ENCODE measurements at regions not wholly inside any gene's neighbourhood (a gene's known extent, or its start where the extent isn't known, plus 50 kb on each side); places are given as distances from the start of the nearest gene placed in this dataset.
"Not testable (repeated sequence)": the region's sequence is repeated elsewhere in the genome, so short reads cannot be mapped to it uniquely, and the experiment has no call there.

GRCh38 chr3:112765531-112765930 is 81.1 kb downstream of the CD200R1L start:
- WGBS, result 98% methylated on average over 3 of the region's 3 CpGs
- Histone ChIP-seq H3K4me1 (ENCODE audit: control insufficient read depth in 2 of 2, insufficient read depth in 2 of 2, low read length in 2 of 2) (no peaks in the 10 kb centered on the region), H3K9me3 (ENCODE audit: control insufficient read depth in 2 of 2, insufficient read depth in 1 of 2, low read length in 1 of 2) (no peaks in the 10 kb centered on the region), H3K4me3 (ENCODE audit: low read length in 2 of 2) (no peak overlapping the region), H3K27ac (ENCODE audit: low read depth in 1 of 2, low read length in 1 of 2) (no peak overlapping the region), H3K36me3 (ENCODE audit: control insufficient read depth in 2 of 2, insufficient read depth in 2 of 2, low read length in 1 of 2) (no peaks in the 10 kb centered on the region), H3K27me3 (ENCODE audit: control insufficient read depth in 2 of 2, insufficient read depth in 1 of 2, low read length in 1 of 2) (no peaks in the 10 kb centered on the region)
- no peak for DNase-seq (ENCODE audit: low read depth in 6 of 9, low spot score in 9 of 9)

- DNase-seq (ENCODE audit: low read depth in 6 of 9, low spot score in 9 of 9), result no peak
- Histone ChIP-seq H3K9me3 (ENCODE audit: control insufficient read depth in 2 of 2, insufficient read depth in 1 of 2, low read length in 1 of 2) (no peaks in the 10 kb centered on the region), H3K27me3 (ENCODE audit: control insufficient read depth in 2 of 2, insufficient read depth in 1 of 2, low read length in 1 of 2) (no peaks in the 10 kb centered on the region), H3K27ac (ENCODE audit: low read depth in 1 of 2, low read length in 1 of 2) (no peak overlapping the region), H3K36me3 (ENCODE audit: control insufficient read depth in 2 of 2, insufficient read depth in 2 of 2, low read length in 1 of 2) (no peaks in the 10 kb centered on the region), H3K4me1 (ENCODE audit: control insufficient read depth in 2 of 2, insufficient read depth in 2 of 2, low read length in 2 of 2) (no peaks in the 10 kb centered on the region), H3K4me3 (ENCODE audit: low read length in 2 of 2) (no peak overlapping the region)
- 95% methylated on average over 3 of the region's 3 CpGs for WGBS
Observed at GRCh38 chr3:112763258-112763657, 83.4 kb downstream of the CD200R1L start.

GRCh38 chr3:112761062-112761638 is 85.5 kb downstream of the CD200R1L start:
- Histone ChIP-seq H3K36me3 (ENCODE audit: control insufficient read depth in 2 of 2, insufficient read depth in 2 of 2, low read length in 1 of 2) (no peaks in the 10 kb centered on the region), H3K27ac (ENCODE audit: low read depth in 1 of 2, low read length in 1 of 2) (no peak overlapping the region), H3K27me3 (ENCODE audit: control insufficient read depth in 2 of 2, insufficient read depth in 1 of 2, low read length in 1 of 2) (no peaks in the 10 kb centered on the region), H3K4me1 (ENCODE audit: control insufficient read depth in 2 of 2, insufficient read depth in 2 of 2, low read length in 2 of 2) (no peaks in the 10 kb centered on the region), H3K4me3 (ENCODE audit: low read length in 2 of 2) (no peak overlapping the region), H3K9me3 (ENCODE audit: control insufficient read depth in 2 of 2, insufficient read depth in 1 of 2, low read length in 1 of 2) (no peaks in the 10 kb centered on the region)
- DNase-seq (ENCODE audit: low read depth in 6 of 9, low spot score in 9 of 9), result no peak

GRCh38 chr3:112759681-112760080 is 87.0 kb downstream of the CD200R1L start:
- WGBS, result 100% methylated on average over 1 of the region's 1 CpG
- no peaks in the 10 kb centered on the region for H3K27me3 ChIP-seq (ENCODE audit: control insufficient read depth in 2 of 2, insufficient read depth in 1 of 2, low read length in 1 of 2)
- H3K4me3 ChIP-seq (ENCODE audit: low read length in 2 of 2), result no peak overlapping the region
- DNase-seq (ENCODE audit: low read depth in 6 of 9, low spot score in 9 of 9), result no peak
- H3K36me3 ChIP-seq (ENCODE audit: control insufficient read depth in 2 of 2, insufficient read depth in 2 of 2, low read length in 1 of 2), result no peaks in the 10 kb centered on the region
- no peaks in the 10 kb centered on the region for H3K9me3 ChIP-seq (ENCODE audit: control insufficient read depth in 2 of 2, insufficient read depth in 1 of 2, low read length in 1 of 2)
- no peak overlapping the region for H3K27ac ChIP-seq (ENCODE audit: low read depth in 1 of 2, low read length in 1 of 2)
- no peaks in the 10 kb centered on the region for H3K4me1 ChIP-seq (ENCODE audit: control insufficient read depth in 2 of 2, insufficient read depth in 2 of 2, low read length in 2 of 2)

- no peak overlapping the region for H3K27ac ChIP-seq (ENCODE audit: low read depth in 1 of 2, low read length in 1 of 2)
- 95% methylated on average over 1 of the region's 1 CpG for WGBS
- no peak overlapping the region for H3K4me3 ChIP-seq (ENCODE audit: low read length in 2 of 2)
- DNase-seq (ENCODE audit: low read depth in 6 of 9, low spot score in 9 of 9), result no peak
- no peaks in the 10 kb centered on the region for H3K4me1 ChIP-seq (ENCODE audit: control insufficient read depth in 2 of 2, insufficient read depth in 2 of 2, low read length in 2 of 2)
- no peaks in the 10 kb centered on the region for H3K9me3 ChIP-seq (ENCODE audit: control insufficient read depth in 2 of 2, insufficient read depth in 1 of 2, low read length in 1 of 2)
- H3K36me3 ChIP-seq (ENCODE audit: control insufficient read depth in 2 of 2, insufficient read depth in 2 of 2, low read length in 1 of 2), result no peaks in the 10 kb centered on the region
- H3K27me3 ChIP-seq (ENCODE audit: control insufficient read depth in 2 of 2, insufficient read depth in 1 of 2, low read length in 1 of 2), result no peaks in the 10 kb centered on the region
Observed at GRCh38 chr3:112759210-112759609, 87.5 kb downstream of the CD200R1L start.

GRCh38 chr3:112757197-112757596 is 89.5 kb downstream of the CD200R1L start:
- Histone ChIP-seq H3K9me3 (ENCODE audit: control insufficient read depth in 2 of 2, insufficient read depth in 1 of 2, low read length in 1 of 2) (no peaks in the 10 kb centered on the region), H3K27ac (ENCODE audit: low read depth in 1 of 2, low read length in 1 of 2) (no peak overlapping the region), H3K4me3 (ENCODE audit: low read length in 2 of 2) (no peak overlapping the region), H3K36me3 (ENCODE audit: control insufficient read depth in 2 of 2, insufficient read depth in 2 of 2, low read length in 1 of 2) (no peaks in the 10 kb centered on the region), H3K27me3 (ENCODE audit: control insufficient read depth in 2 of 2, insufficient read depth in 1 of 2, low read length in 1 of 2) (no peaks in the 10 kb centered on the region), H3K4me1 (ENCODE audit: control insufficient read depth in 2 of 2, insufficient read depth in 2 of 2, low read length in 2 of 2) (no peaks in the 10 kb centered on the region)
- 93% methylated on average over 1 of the region's 1 CpG for WGBS
- no peak for DNase-seq (ENCODE audit: low read depth in 6 of 9, low spot score in 9 of 9)

GRCh38 chr3:112755845-112756613 is 90.6 kb downstream of the CD200R1L start:
- Histone ChIP-seq H3K4me1 (ENCODE audit: control insufficient read depth in 2 of 2, insufficient read depth in 2 of 2, low read length in 2 of 2) (no peaks in the 10 kb centered on the region), H3K9me3 (ENCODE audit: control insufficient read depth in 2 of 2, insufficient read depth in 1 of 2, low read length in 1 of 2) (no peaks in the 10 kb centered on the region), H3K27me3 (ENCODE audit: control insufficient read depth in 2 of 2, insufficient read depth in 1 of 2, low read length in 1 of 2) (no peaks in the 10 kb centered on the region), H3K4me3 (ENCODE audit: low read length in 2 of 2) (no peak overlapping the region), H3K36me3 (ENCODE audit: control insufficient read depth in 2 of 2, insufficient read depth in 2 of 2, low read length in 1 of 2) (no peaks in the 10 kb centered on the region), H3K27ac (ENCODE audit: low read depth in 1 of 2, low read length in 1 of 2) (no peak overlapping the region)
- 85% methylated on average over 4 of the region's 4 CpGs for WGBS
- no peak for DNase-seq (ENCODE audit: low read depth in 6 of 9, low spot score in 9 of 9)

GRCh38 chr3:112755046-112755445 is 91.6 kb downstream of the CD200R1L start:
- 91% methylated on average over 13 of the region's 13 CpGs for WGBS
- not testable (repeated sequence) for H3K27ac ChIP-seq (ENCODE audit: low read depth in 1 of 2, low read length in 1 of 2)

GRCh38 chr3:112751564-112752512 is 94.8 kb downstream of the CD200R1L start:
- H3K27ac ChIP-seq (ENCODE audit: low read depth in 1 of 2, low read length in 1 of 2), result no peak overlapping the region

More at GRCh38 chr3:112755046-112755445, 91.6 kb downstream of the CD200R1L start:
- not testable (repeated sequence) for H3K27me3 ChIP-seq (ENCODE audit: control insufficient read depth in 2 of 2, insufficient read depth in 1 of 2, low read length in 1 of 2); H3K4me1 ChIP-seq (ENCODE audit: control insufficient read depth in 2 of 2, insufficient read depth in 2 of 2, low read length in 2 of 2); H3K36me3 ChIP-seq (ENCODE audit: control insufficient read depth in 2 of 2, insufficient read depth in 2 of 2, low read length in 1 of 2); H3K9me3 ChIP-seq (ENCODE audit: control insufficient read depth in 2 of 2, insufficient read depth in 1 of 2, low read length in 1 of 2); H3K4me3 ChIP-seq (ENCODE audit: low read length in 2 of 2); DNase-seq (ENCODE audit: low read depth in 6 of 9, low spot score in 9 of 9)

More at GRCh38 chr3:112751564-112752512, 94.8 kb downstream of the CD200R1L start:
- H3K4me1 ChIP-seq (ENCODE audit: control insufficient read depth in 2 of 2, insufficient read depth in 2 of 2, low read length in 2 of 2), result no peaks in the 10 kb centered on the region
- no peak for DNase-seq (ENCODE audit: low read depth in 6 of 9, low spot score in 9 of 9)
- 98% methylated on average over 3 of the region's 3 CpGs for WGBS
- H3K4me3 ChIP-seq (ENCODE audit: low read length in 2 of 2), result no peak overlapping the region
- no peaks in the 10 kb centered on the region for H3K9me3 ChIP-seq (ENCODE audit: control insufficient read depth in 2 of 2, insufficient read depth in 1 of 2, low read length in 1 of 2)
- no peaks in the 10 kb centered on the region for H3K27me3 ChIP-seq (ENCODE audit: control insufficient read depth in 2 of 2, insufficient read depth in 1 of 2, low read length in 1 of 2)
- H3K36me3 ChIP-seq (ENCODE audit: control insufficient read depth in 2 of 2, insufficient read depth in 2 of 2, low read length in 1 of 2), result no peaks in the 10 kb centered on the region

All from thymus (tissue), 11 donors.